SK-N-SH treated with all-trans-retinoic acid at 6 μM for 48 hours (cell line): ENCODE measurements at regions not wholly inside any gene's neighbourhood (a gene's known extent, or its start where the extent isn't known, plus 50 kb on each side); places are given as distances from the start of the nearest gene placed in this dataset.

Source experiments
- PPARA ChIP-seq: fragments of 250-450 bp; sonication (Bioruptor Pico); IDR thresholded peaks from 2 replicates; pipeline ENCODE4 v1.5.0; 2020; ENCODE audit warnings: mild to moderate bottlenecking, borderline replicate concordance
- RARB ChIP-seq: fragments of 250-450 bp; sonication (Bioruptor Pico); IDR thresholded peaks from 2 replicates; pipeline ENCODE4 v1.8.0; 2021; ENCODE audit warnings: mild to moderate bottlenecking, moderate library complexity

GRCh38 chr3:128560768-128561167 is 67.8 kb upstream of the GATA2 start:
- TF ChIP-seq PPARA (CRISPR knock-in tag) (no peak), RARB (no peak)
